Hepatocyte (in vitro differentiated cells): ENCODE measurements at regions not wholly inside any gene's neighbourhood (a gene's known extent, or its start where the extent isn't known, plus 50 kb on each side); places are given as distances from the start of the nearest gene placed in this dataset.

ENCODE experiments used
- EZH2 ChIP-seq: fragments of 200-600 bp; sonication (generic); IDR thresholded peaks from 2 replicates; pipeline ENCODE4 v1.6.1; 2016; ENCODE audit warnings: antibody characterized with exemption, mild to moderate bottlenecking, borderline replicate concordance
- TF ChIP-seq, protein P1 (sequence below): fragments of 200-600 bp; sonication (generic); IDR thresholded peaks from 2 replicates; pipeline ENCODE4 v1.5.1; 2016; ENCODE audit warnings: antibody characterized with exemption, mild to moderate bottlenecking; ENCODE audit not compliant: poor library complexity

DNA sequence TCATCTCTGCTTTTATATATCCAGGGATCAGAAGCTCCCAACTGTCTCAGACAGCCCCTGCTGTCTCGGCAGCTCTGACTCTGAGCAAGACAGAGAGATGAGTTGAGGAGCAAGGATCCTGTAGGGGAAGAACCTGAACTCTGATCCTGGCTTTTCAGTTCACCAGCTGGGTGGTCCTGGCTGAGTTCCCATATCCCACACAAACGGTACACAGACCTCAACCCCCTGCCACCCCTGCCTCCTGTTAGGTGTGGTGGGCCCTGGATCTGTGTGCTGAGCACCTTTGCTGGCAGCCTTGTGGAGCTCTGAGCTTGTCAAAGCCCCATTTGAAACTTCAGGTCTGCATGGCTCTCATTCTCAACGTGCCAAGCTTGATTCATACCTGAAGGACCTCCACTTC, 54.3 kb upstream of the GPR26 start:
- TF ChIP-seq, protein P1, sequence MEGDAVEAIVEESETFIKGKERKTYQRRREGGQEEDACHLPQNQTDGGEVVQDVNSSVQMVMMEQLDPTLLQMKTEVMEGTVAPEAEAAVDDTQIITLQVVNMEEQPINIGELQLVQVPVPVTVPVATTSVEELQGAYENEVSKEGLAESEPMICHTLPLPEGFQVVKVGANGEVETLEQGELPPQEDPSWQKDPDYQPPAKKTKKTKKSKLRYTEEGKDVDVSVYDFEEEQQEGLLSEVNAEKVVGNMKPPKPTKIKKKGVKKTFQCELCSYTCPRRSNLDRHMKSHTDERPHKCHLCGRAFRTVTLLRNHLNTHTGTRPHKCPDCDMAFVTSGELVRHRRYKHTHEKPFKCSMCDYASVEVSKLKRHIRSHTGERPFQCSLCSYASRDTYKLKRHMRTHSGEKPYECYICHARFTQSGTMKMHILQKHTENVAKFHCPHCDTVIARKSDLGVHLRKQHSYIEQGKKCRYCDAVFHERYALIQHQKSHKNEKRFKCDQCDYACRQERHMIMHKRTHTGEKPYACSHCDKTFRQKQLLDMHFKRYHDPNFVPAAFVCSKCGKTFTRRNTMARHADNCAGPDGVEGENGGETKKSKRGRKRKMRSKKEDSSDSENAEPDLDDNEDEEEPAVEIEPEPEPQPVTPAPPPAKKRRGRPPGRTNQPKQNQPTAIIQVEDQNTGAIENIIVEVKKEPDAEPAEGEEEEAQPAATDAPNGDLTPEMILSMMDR: no peak
- TF ChIP-seq EZH2: no peak
